ENCODE measurements at regions not wholly inside any gene's neighbourhood (a gene's known extent, or its start where the extent isn't known, plus 50 kb on each side); places are given as distances from the start of the nearest gene placed in this dataset.

DNA sequence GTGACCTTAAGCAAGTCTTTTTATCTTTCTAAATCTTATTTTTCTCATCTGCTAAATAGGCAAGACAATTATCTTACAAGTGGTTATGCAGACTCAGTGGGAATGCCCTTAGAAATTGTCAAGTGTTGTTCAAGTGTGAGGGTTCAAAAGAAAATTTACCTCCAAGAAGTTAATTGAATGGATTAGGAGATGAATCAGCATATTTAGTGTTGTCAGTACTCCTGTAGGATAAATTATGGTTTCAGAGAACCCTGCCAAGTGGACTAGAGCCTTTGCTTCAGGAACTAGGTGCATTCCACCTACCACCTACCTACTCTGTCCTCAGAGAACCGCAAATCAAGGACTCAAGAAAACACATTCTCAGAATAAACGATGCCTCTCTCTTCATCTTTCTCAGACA, 69.8 kb upstream of the KCTD1 start:
- DNase-seq (ENCODE audit: low spot score) (no peak), ATAC-seq (no peak)

- ATAC-seq (no peak), DNase-seq (ENCODE audit: low spot score) (no peak)
Measured at GRCh38 chr18:26617151-26617554, 68.8 kb upstream of the KCTD1 start.

GRCh38 chr18:26614374-26614773, 66.0 kb upstream of the KCTD1 start:
- ATAC-seq: no peak

More at GRCh38 chr18:26614374-26614773, 66.0 kb upstream of the KCTD1 start:
- DNase-seq (ENCODE audit: low spot score): no peak

Data from left lobe of liver (tissue), 2 donors.